Activated naive CD4-positive, alpha-beta T cell treated with anti-CD3 and anti-CD28 coated beads, Interleukin-2, amount 10 ng/mL, durations not matched to agents 7 days and 5 days (primary cell): ENCODE measurements at regions not wholly inside any gene's neighbourhood (a gene's known extent, or its start where the extent isn't known, plus 50 kb on each side); places are given as distances from the start of the nearest gene placed in this dataset.
"Not testable (repeated sequence)": the region's sequence is repeated elsewhere in the genome, so short reads cannot be mapped to it uniquely, and the experiment has no call there.

Experiments used
- CTCF ChIA-PET: fragments of 350-600 bp; sonication (Branson Sonifier 250); formaldehyde crosslinking; loops from one replicate; lab custom pipeline; 2021; ENCODE audit warnings: antibody characterized with exemption; lab: Charles Lee
- DNase-seq: peaks from one replicate; pipeline ENCODE4 v3.0.0-alpha.2; 2020
- H3K27ac Mint-ChIP-seq: one replicate; pipeline ENCODE4 v1.8.0; 2021; ENCODE audit warnings: mild to moderate bottlenecking, moderate library complexity, mixed read lengths
- H3K27me3 Mint-ChIP-seq: one replicate; pipeline ENCODE4 v1.8.0; 2021; ENCODE audit warnings: mild to moderate bottlenecking, mixed read lengths
- H3K36me3 Mint-ChIP-seq: one replicate; pipeline ENCODE4 v1.8.0; 2021; ENCODE audit warnings: mixed read lengths
- H3K4me1 Mint-ChIP-seq: one replicate; pipeline ENCODE4 v1.8.0; 2021; ENCODE audit warnings: mixed read lengths
- H3K4me3 Mint-ChIP-seq: one replicate; pipeline ENCODE4 v1.8.0; 2021; ENCODE audit warnings: mild to moderate bottlenecking, moderate library complexity, mixed read lengths
- H3K9me3 Mint-ChIP-seq: one replicate; pipeline ENCODE4 v1.8.0; 2021; ENCODE audit warnings: mixed read lengths

GRCh38 chr3:115204475-115204874 lies 57.4 kb upstream of the ZBTB20 start:
- no peaks in the 10 kb centered on the region for H3K4me1 Mint-ChIP-seq
- CTCF ChIA-PET, result no interaction called here
- no peak for DNase-seq
- H3K4me3 Mint-ChIP-seq, result no peak overlapping the region
- H3K27ac Mint-ChIP-seq, result no peak overlapping the region
- no peaks in the 10 kb centered on the region for H3K9me3 Mint-ChIP-seq
- H3K36me3 Mint-ChIP-seq, result no peaks in the 10 kb centered on the region
- no peaks in the 10 kb centered on the region for H3K27me3 Mint-ChIP-seq

- H3K4me3 Mint-ChIP-seq, result no peak overlapping the region
- H3K9me3 Mint-ChIP-seq, result no peaks in the 10 kb centered on the region
- H3K27ac Mint-ChIP-seq, result no peak overlapping the region
- H3K4me1 Mint-ChIP-seq, result no peaks in the 10 kb centered on the region
- DNase-seq, result no peak
- H3K36me3 Mint-ChIP-seq, result no peaks in the 10 kb centered on the region
- H3K27me3 Mint-ChIP-seq, result no peaks in the 10 kb centered on the region
- CTCF ChIA-PET, result no interaction called here
These were observed 61.1 kb upstream of the ZBTB20 start for GRCh38 chr3:115208066-115208750.

- no peaks in the 10 kb centered on the region for H3K36me3 Mint-ChIP-seq
- no peaks in the 10 kb centered on the region for H3K9me3 Mint-ChIP-seq
- H3K4me1 Mint-ChIP-seq, result no peaks in the 10 kb centered on the region
- H3K4me3 Mint-ChIP-seq, result no peak overlapping the region
- H3K27ac Mint-ChIP-seq, result no peak overlapping the region
- no peaks in the 10 kb centered on the region for H3K27me3 Mint-ChIP-seq
- CTCF ChIA-PET, result no interaction called here
- DNase-seq, result no peak
These were observed 64.9 kb upstream of the ZBTB20 start for GRCh38 chr3:115211810-115212492.

GRCh38 chr3:115212615-115213014 lies 65.5 kb upstream of the ZBTB20 start:
- Mint-ChIP-seq H3K27ac (no peak overlapping the region), H3K36me3 (no peaks in the 10 kb centered on the region), H3K27me3 (no peaks in the 10 kb centered on the region), H3K4me3 (no peak overlapping the region), H3K4me1 (no peaks in the 10 kb centered on the region), H3K9me3 (no peaks in the 10 kb centered on the region)
- no peak for DNase-seq
- CTCF ChIA-PET, result no interaction called here

- not testable (repeated sequence) for H3K4me1 Mint-ChIP-seq, H3K4me3 Mint-ChIP-seq, H3K9me3 Mint-ChIP-seq, H3K27me3 Mint-ChIP-seq, H3K36me3 Mint-ChIP-seq, H3K27ac Mint-ChIP-seq, DNase-seq
- CTCF ChIA-PET, result interaction anchor here (1.6 kb wide), 1 partner anchor 121 kb away, joined by 4 read pairs; no protein-coding TSS in a partner anchor
These were observed 66.0 kb upstream of the ZBTB20 start for GRCh38 chr3:115213052-115213451.

- Mint-ChIP-seq H3K36me3 (no peaks in the 10 kb centered on the region), H3K27me3 (no peaks in the 10 kb centered on the region), H3K4me1 (no peaks in the 10 kb centered on the region), H3K27ac (no peak overlapping the region), H3K4me3 (no peak overlapping the region), H3K9me3 (no peaks in the 10 kb centered on the region)
- CTCF ChIA-PET, result interaction anchor here (0.8 to 2.7 kb wide), 10 partner anchors 16 to 600 kb away, joined by 3 to 14 read pairs (median 4); no protein-coding TSS in a partner anchor
- no peak for DNase-seq
These were observed 70.2 kb upstream of the ZBTB20 start for GRCh38 chr3:115217292-115217677.

GRCh38 chr3:115217678-115218451 lies 70.8 kb upstream of the ZBTB20 start:
- H3K27ac Mint-ChIP-seq, result no peak overlapping the region
- H3K4me1 Mint-ChIP-seq, result no peaks in the 10 kb centered on the region
- no peaks in the 10 kb centered on the region for H3K9me3 Mint-ChIP-seq
- no peaks in the 10 kb centered on the region for H3K36me3 Mint-ChIP-seq
- CTCF ChIA-PET, result interaction anchor here (0.8 to 2.7 kb wide), 9 partner anchors 16 to 597 kb away, joined by 3 to 14 read pairs (median 4); no protein-coding TSS in a partner anchor
- H3K27me3 Mint-ChIP-seq, result no peaks in the 10 kb centered on the region
- no peak overlapping the region for H3K4me3 Mint-ChIP-seq
- DNase-seq, result no peak

GRCh38 chr3:115218859-115219258 lies 71.8 kb upstream of the ZBTB20 start:
- Mint-ChIP-seq H3K4me1 (no peaks in the 10 kb centered on the region), H3K27ac (no peak overlapping the region), H3K9me3 (no peaks in the 10 kb centered on the region), H3K36me3 (no peaks in the 10 kb centered on the region), H3K27me3 (no peaks in the 10 kb centered on the region), H3K4me3 (no peak overlapping the region)
- no peak for DNase-seq
- CTCF ChIA-PET, result interaction anchor here (1.2 to 2.7 kb wide), 4 partner anchors 471 to 595 kb away, joined by 4 to 14 read pairs (median 9); no protein-coding TSS in a partner anchor

GRCh38 chr3:115224687-115225086 lies 77.6 kb upstream of the ZBTB20 start:
- no peaks in the 10 kb centered on the region for H3K9me3 Mint-ChIP-seq
- H3K4me3 Mint-ChIP-seq, result no peak overlapping the region
- CTCF ChIA-PET, result no interaction called here
- no peaks in the 10 kb centered on the region for H3K27me3 Mint-ChIP-seq
- no peaks in the 10 kb centered on the region for H3K36me3 Mint-ChIP-seq
- no peak overlapping the region for H3K27ac Mint-ChIP-seq
- H3K4me1 Mint-ChIP-seq, result no peaks in the 10 kb centered on the region
- no peak for DNase-seq

- no peak overlapping the region for H3K4me3 Mint-ChIP-seq
- H3K27me3 Mint-ChIP-seq, result no peaks in the 10 kb centered on the region
- DNase-seq, result no peak
- CTCF ChIA-PET, result no interaction called here
- no peaks in the 10 kb centered on the region for H3K9me3 Mint-ChIP-seq
- H3K4me1 Mint-ChIP-seq, result no peaks in the 10 kb centered on the region
- no peak overlapping the region for H3K27ac Mint-ChIP-seq
- H3K36me3 Mint-ChIP-seq, result no peaks in the 10 kb centered on the region
These were observed 79.9 kb upstream of the ZBTB20 start for GRCh38 chr3:115226844-115227445.

GRCh38 chr3:115227461-115227860 lies 80.4 kb upstream of the ZBTB20 start:
- H3K27me3 Mint-ChIP-seq, result no peaks in the 10 kb centered on the region
- CTCF ChIA-PET, result no interaction called here

GRCh38 chr3:115228266-115228665 lies 81.2 kb upstream of the ZBTB20 start:
- H3K27me3 Mint-ChIP-seq, result no peaks in the 10 kb centered on the region
- no peak overlapping the region for H3K27ac Mint-ChIP-seq
- CTCF ChIA-PET, result no interaction called here
- H3K9me3 Mint-ChIP-seq, result no peaks in the 10 kb centered on the region
- H3K4me1 Mint-ChIP-seq, result no peaks in the 10 kb centered on the region
- H3K4me3 Mint-ChIP-seq, result no peak overlapping the region
- no peaks in the 10 kb centered on the region for H3K36me3 Mint-ChIP-seq
- no peak for DNase-seq

More at GRCh38 chr3:115227461-115227860, 80.4 kb upstream of the ZBTB20 start:
- H3K9me3 Mint-ChIP-seq, result no peaks in the 10 kb centered on the region
- no peaks in the 10 kb centered on the region for H3K4me1 Mint-ChIP-seq
- no peak for DNase-seq
- H3K27ac Mint-ChIP-seq, result no peak overlapping the region
- no peak overlapping the region for H3K4me3 Mint-ChIP-seq
- H3K36me3 Mint-ChIP-seq, result no peaks in the 10 kb centered on the region

- H3K9me3 Mint-ChIP-seq, result no peaks in the 10 kb centered on the region
- no peaks in the 10 kb centered on the region for H3K36me3 Mint-ChIP-seq
- H3K27ac Mint-ChIP-seq, result no peak overlapping the region
- H3K4me3 Mint-ChIP-seq, result no peak overlapping the region
- no peaks in the 10 kb centered on the region for H3K27me3 Mint-ChIP-seq
- DNase-seq, result no peak
- CTCF ChIA-PET, result no interaction called here
- H3K4me1 Mint-ChIP-seq, result no peaks in the 10 kb centered on the region
These were observed 85.1 kb upstream of the ZBTB20 start for GRCh38 chr3:115232167-115232566.

- CTCF ChIA-PET, result interaction anchor here (1.1 kb wide), 1 partner anchor 15 kb away, joined by 4 read pairs; no protein-coding TSS in a partner anchor
- Mint-ChIP-seq H3K4me3 (no peak overlapping the region), H3K9me3 (no peaks in the 10 kb centered on the region), H3K27ac (no peak overlapping the region), H3K36me3 (no peaks in the 10 kb centered on the region), H3K27me3 (no peaks in the 10 kb centered on the region), H3K4me1 (no peaks in the 10 kb centered on the region)
- no peak for DNase-seq
These were observed 85.9 kb upstream of the ZBTB20 start for GRCh38 chr3:115233021-115233420.
